C1 segment of cervical spinal cord (tissue), 14 donors: ENCODE measurements at regions not wholly inside any gene's neighbourhood (a gene's known extent, or its start where the extent isn't known, plus 50 kb on each side); places are given as distances from the start of the nearest gene placed in this dataset.
A peak's percentile ranks its signal among the peaks of the same experiment; 100 is the strongest.

Experiments used
- DNase-seq, 14 donors: peaks; one replicate each; lab custom pipeline; 2025; lab: John Stamatoyannopoulos, UW

GRCh38 chr11:19595840-19596751, 116.5 kb upstream of the NAV2 start:
- DNase-seq: peak in 5 of 14 donors; percentile 8 to 53 (median 21)

GRCh38 chr11:19595499-19595839, 117.2 kb upstream of the NAV2 start:
- DNase-seq: no peak

DNA sequence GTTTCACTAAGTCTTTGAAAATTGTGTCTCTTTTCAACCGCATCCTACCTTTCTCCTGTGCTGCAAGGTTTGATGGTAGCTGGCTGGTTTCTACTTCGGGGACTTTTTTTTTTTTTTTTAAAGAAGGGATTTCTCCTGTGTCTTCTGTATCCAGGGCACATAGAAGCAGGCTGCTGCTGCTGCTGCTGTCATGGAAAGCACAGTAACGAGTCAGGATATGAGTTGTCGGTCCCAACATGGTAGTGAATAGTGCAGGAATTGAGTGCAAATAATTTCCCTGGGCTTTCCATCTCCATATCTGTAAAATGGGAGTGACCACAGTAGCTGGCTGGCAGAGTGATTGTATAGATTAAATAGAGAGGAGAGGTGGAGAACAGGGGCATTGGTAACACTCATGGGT, 118.3 kb upstream of the NAV2 start:
- DNase-seq: no peak

- DNase-seq: no peak
Measured at GRCh38 chr11:19592842-19593241, 119.8 kb upstream of the NAV2 start.

DNA sequence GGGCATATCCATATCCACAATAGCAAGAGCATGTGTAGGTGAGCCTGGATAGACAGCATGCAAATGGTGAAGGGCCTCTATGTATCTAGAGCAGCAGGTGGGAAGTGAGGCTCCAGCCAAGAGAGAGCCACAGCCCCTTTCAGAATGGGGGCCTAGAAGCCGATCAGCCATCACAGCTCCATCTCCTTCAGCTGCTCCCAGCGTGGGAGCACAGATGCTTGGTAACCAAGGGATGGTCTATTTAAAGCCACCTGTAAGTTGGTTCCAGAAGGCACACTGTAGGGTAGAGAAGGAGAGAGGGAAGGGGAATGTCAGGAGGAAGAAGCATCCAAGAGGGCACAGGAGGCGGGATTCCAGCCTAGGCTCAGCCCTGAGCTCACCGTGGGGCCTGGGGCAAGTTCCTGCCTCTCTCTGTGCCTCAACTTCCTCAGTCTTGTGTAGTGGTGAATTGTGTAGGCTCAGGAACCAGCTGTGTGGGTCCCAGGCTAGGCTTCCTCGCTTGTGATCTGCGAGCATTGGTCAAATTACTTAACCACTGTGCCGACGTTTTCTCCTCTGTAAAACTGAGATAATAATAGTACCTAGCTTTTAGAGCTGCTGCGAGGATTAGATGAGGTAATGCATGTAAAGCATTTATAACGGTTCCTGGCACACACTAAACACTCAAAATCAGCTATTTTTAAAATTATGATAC, 122.9 kb upstream of the NAV2 start:
- no peak for DNase-seq

GRCh38 chr11:19587979-19588378, 124.7 kb upstream of the NAV2 start:
- no peak for DNase-seq

DNA sequence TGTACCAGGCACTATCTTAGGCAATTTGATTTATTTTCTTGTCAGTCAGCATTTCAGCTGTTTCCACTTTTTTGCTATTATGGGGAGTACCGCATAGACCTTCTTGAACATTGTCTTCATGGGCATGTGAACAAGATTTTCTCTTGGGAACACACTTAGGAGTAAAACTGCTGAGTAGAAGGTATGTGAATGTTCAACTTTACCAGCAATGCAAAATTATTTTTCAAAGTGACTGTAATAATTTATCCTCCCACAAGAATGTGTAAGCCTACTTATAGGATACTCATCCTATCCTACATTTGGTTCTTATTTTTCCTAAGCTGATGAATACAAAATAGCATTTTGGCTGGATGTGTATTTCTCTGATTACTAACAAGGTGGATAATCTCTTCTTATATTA, 132.0 kb upstream of the NAV2 start:
- no peak for DNase-seq

DNA sequence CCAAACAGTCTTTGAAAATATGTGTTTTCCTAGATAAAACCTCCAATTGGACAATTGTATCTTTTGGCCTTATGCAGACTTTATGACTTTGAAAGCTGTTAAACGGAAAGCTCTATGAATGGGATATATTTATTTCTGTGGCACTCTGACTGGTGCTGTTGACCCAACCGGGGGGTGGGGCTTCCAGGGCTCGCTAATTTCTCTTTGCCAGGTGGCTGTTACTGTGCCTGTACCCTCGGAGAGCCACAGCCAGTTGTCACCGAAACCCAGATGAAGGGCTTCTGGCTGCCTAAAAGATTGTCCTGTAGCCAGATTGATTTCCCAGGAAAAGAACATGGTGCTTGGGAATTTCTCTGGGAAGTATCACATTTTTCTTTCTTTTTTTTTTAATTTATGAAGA, 132.7 kb upstream of the NAV2 start:
- DNase-seq: no peak

DNA sequence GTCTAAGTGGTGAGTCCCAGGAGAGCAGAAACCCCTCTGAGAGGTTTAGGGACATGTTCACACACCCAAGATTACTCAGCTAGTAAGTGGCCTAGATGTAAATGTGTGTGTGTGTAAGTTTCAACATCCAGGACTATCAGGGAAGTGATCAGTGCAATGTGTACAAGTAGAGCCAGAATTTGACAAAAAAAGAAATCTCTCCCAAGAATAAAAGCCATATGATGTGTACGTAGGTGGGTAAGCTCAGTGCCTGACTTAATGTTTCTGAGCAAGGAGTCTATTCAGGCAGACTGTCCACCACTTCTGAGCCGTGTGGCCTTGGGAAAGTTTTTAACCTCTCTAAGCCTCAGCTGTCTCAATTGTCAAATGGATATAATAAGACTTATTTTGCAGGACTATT, 133.8 kb upstream of the NAV2 start:
- no peak for DNase-seq

- DNase-seq: peak in 4 of 14 donors; percentile 17 to 78 (median 42)
Measured at GRCh38 chr11:19577976-19578619, 134.5 kb upstream of the NAV2 start.

GRCh38 chr11:19577391-19577975, 135.2 kb upstream of the NAV2 start:
- peak in 2 of 14 donors; percentile 44 to 84 for DNase-seq

- DNase-seq: no peak
Measured at GRCh38 chr11:19576903-19577302, 135.7 kb upstream of the NAV2 start.

- DNase-seq: no peak
Measured at GRCh38 chr11:19576054-19576453, 136.6 kb upstream of the NAV2 start.

- no peak for DNase-seq
Measured at GRCh38 chr11:19574916-19575315, 137.7 kb upstream of the NAV2 start.

DNA sequence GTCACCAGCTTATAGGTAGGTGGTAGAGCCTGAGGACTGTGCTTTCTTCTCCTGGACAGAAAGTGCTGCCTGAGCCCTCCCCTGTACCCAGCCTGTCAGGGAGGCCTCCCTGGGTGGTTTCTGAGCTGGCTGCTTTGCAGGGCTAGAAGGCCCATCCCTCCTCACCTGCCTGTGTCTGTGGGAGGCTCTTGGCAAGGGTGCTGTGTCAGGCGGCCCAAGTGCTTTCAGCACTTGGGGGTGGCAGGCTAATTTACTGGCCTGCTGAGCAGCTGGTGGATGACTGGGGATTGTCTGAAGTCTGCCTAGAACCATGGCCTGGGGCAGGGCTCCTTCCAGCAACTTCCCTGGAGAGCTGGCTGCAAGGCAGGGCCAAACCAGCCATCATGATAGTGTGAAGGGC, 139.0 kb upstream of the NAV2 start:
- peak in 1 of 14 donors; percentile 14 for DNase-seq

GRCh38 chr11:19571906-19572305, 140.7 kb upstream of the NAV2 start:
- peak in 1 of 14 donors; percentile 83 for DNase-seq

GRCh38 chr11:19570889-19571288, 141.7 kb upstream of the NAV2 start:
- no peak for DNase-seq

- no peak for DNase-seq
Measured at GRCh38 chr11:19567996-19568395, 144.6 kb upstream of the NAV2 start.

DNA sequence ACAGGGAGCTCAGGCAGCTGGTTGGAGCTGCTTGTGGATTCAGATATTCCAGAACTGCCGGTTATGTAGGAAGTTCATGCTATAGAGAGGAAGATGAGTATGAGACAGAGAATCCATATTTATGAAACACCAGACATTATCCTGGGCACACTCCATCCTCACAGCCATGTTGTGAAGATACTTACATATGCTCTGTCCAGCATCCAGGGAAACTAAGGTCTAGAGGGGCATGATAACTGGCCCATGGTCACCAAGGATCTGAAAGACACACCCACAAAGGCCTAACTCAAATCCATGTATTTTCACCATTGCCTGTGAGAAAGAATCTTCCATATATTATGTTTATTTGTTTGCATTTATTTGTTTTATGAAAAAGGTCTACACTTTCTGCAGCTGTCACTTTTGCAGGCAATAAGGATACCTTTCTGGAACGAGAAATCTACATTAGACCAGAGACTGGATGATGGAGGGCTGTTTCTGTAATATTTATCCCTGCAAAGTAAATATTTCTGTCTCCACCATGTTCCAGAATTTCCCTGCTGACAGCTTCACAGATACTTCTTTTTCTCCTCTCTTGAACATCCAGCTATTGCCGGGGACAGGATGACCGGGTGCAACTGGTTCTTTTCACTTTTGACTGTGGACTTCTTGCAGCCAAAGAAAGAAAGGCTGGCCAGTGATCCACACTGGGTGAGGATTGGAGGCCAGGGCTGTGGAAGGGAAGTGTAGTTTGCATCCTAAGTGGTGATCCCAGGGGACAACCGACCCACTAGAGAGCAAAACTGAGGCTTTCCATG, 145.9 kb upstream of the NAV2 start:
- no peak for DNase-seq

GRCh38 chr11:19565639-19566038, 147.0 kb upstream of the NAV2 start:
- DNase-seq: no peak

DNA sequence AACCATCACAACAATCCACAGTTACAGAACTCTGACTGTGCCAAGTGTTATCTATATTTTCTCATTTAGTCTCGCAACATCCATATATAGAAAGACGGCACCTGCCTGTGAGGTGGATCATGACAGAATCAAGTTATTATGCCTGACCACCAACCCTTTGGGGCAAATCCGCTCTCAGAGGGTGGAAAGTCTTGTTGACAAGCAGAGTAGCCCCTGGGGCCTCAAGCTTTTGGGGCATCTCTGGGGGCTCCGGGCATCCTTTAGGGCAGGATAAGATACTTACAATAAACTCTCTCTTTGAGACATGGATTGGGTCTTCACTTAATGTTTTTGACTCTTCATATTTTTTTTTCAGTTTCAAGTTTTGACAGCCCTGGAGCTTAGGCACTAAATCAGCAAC, 150.5 kb upstream of the NAV2 start:
- DNase-seq: no peak
